ENCODE measurements at regions not wholly inside any gene's neighbourhood (a gene's known extent, or its start where the extent isn't known, plus 50 kb on each side); places are given as distances from the start of the nearest gene placed in this dataset.

DNA sequence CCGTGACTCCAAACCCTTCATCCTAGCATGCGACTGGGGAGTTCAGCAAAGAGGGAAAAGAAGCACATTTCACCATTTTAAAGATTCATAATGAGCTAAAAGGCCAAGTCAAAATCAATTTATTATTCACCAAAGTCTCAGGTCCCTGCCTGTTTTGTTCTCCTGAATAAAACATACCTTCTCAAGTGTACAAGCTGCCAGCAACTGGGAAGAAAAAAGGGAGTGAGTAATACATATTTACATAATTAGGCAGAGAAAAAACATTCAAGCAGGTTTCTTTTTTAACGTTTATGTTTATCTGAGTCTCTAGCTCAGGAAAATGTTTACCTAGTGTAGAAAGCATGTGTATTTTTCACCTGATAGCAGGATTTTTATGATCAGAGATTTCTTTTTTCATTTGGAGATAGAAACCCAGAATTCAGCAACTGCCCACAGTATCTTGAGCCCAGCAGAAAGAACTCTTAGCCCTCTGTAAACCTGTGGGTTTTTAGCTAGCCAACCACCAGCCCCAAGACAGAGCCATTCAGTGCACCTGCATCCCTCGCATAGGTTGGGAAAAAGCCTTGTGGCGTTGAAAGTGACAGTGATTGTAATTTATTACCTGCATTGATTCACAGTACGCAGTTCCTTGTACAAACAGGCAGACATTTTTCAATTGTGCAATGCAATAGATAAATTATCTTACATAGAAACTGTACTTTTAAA lies 117.9 kb upstream of the GRIA1 start:
- TF ChIP-seq, protein P1, sequence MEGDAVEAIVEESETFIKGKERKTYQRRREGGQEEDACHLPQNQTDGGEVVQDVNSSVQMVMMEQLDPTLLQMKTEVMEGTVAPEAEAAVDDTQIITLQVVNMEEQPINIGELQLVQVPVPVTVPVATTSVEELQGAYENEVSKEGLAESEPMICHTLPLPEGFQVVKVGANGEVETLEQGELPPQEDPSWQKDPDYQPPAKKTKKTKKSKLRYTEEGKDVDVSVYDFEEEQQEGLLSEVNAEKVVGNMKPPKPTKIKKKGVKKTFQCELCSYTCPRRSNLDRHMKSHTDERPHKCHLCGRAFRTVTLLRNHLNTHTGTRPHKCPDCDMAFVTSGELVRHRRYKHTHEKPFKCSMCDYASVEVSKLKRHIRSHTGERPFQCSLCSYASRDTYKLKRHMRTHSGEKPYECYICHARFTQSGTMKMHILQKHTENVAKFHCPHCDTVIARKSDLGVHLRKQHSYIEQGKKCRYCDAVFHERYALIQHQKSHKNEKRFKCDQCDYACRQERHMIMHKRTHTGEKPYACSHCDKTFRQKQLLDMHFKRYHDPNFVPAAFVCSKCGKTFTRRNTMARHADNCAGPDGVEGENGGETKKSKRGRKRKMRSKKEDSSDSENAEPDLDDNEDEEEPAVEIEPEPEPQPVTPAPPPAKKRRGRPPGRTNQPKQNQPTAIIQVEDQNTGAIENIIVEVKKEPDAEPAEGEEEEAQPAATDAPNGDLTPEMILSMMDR (IDR thresholded peaks at IDR 0.05; ENCODE audit: borderline replicate concordance, extremely low read depth, low read length, poor library complexity, severe bottlenecking): no peak
- no peak for TF ChIP-seq EZH2 (IDR thresholded peaks at IDR 0.05; ENCODE audit: borderline replicate concordance, low read depth, low read length, severe bottlenecking)

Data from DND-41 (cell line).